ENCODE measurements at regions not wholly inside any gene's neighbourhood (a gene's known extent, or its start where the extent isn't known, plus 50 kb on each side); places are given as distances from the start of the nearest gene placed in this dataset.

DNA sequence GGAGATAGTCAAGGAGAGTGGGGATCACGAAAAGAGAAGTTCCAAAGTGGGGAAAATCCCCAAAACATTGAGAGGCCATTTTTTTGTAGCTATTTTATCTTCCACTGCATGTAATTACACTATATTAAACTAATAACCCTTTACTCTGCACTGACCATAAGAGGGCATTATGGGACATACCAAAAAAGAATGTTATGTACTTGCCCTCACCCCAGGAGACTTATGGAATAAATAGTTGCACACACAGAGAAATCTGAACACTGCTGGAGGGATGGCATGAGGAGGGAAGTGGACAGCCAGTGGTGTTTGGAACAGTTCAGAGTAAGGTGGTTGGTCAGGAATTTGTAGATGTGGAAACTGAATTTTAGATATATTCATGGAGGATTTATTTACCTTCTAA, 422.9 kb downstream of the SNAPC1 start:
- no peak for DNase-seq
- Mint-ChIP-seq H3K4me3 (no peak overlapping the region), H3K9me3 (no peaks in the 10 kb centered on the region), H3K4me1 (peaks cover under 1% of the 10 kb centered on the region), H3K27ac (no peak overlapping the region), H3K36me3 (ENCODE audit: low read depth) (no peaks in the 10 kb centered on the region), H3K27me3 (ENCODE audit: low read depth, poor library complexity) (peaks cover 2% of the 10 kb centered on the region)
- TF ChIP-seq, protein P1, sequence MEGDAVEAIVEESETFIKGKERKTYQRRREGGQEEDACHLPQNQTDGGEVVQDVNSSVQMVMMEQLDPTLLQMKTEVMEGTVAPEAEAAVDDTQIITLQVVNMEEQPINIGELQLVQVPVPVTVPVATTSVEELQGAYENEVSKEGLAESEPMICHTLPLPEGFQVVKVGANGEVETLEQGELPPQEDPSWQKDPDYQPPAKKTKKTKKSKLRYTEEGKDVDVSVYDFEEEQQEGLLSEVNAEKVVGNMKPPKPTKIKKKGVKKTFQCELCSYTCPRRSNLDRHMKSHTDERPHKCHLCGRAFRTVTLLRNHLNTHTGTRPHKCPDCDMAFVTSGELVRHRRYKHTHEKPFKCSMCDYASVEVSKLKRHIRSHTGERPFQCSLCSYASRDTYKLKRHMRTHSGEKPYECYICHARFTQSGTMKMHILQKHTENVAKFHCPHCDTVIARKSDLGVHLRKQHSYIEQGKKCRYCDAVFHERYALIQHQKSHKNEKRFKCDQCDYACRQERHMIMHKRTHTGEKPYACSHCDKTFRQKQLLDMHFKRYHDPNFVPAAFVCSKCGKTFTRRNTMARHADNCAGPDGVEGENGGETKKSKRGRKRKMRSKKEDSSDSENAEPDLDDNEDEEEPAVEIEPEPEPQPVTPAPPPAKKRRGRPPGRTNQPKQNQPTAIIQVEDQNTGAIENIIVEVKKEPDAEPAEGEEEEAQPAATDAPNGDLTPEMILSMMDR (IDR thresholded peaks at IDR 0.05): no peak

DNA sequence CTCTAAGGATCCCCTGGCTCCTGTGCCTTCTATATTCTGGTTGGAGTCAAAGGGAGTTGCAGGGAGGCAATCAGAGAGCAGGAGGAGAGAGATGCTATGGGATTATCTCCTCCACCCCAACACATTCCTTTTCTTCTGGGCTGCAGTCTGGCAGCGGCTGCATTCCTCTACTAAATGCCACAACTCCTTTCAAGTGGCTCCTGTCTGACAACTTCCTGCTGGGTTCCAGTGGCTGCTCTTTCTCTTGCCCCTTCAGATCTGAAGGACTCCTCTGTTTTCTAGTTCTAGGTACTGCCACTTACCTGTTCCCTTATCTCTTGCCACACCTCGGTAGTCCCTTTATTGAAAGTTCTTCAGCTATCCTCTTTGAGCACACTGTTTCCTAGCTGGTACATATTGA, 425.0 kb downstream of the SNAPC1 start:
- Mint-ChIP-seq H3K4me1 (no peaks in the 10 kb centered on the region), H3K36me3 (ENCODE audit: low read depth) (no peaks in the 10 kb centered on the region), H3K9me3 (no peaks in the 10 kb centered on the region), H3K27ac (no peak overlapping the region), H3K27me3 (ENCODE audit: low read depth, poor library complexity) (peaks cover 2% of the 10 kb centered on the region), H3K4me3 (no peak overlapping the region)
- DNase-seq: no peak
- TF ChIP-seq, protein P1 (IDR thresholded peaks at IDR 0.05): no peak

DNA sequence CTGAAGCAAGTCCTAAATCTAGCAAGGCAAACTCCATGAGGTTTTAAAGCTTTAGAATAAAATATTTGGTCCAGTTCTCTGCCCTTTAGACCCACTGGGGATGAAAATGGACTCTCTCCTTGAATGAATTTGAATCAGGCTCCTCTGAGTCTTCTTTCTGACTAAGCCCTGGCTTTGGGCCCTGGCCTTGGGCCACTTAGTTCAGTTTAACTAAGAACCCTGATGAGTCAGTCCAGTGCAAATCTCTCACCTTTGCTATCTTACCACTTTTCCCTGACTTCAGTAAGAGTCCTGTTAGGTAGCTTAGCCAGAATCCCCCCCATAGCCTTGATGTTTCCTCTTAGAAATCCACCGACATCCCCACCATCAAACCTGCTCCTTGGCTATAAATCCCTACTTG, 427.5 kb downstream of the SNAPC1 start:
- Mint-ChIP-seq H3K27ac (no peak overlapping the region), H3K36me3 (ENCODE audit: low read depth) (no peaks in the 10 kb centered on the region), H3K9me3 (peaks cover 6% of the 10 kb centered on the region), H3K27me3 (ENCODE audit: low read depth, poor library complexity) (peaks cover 2% of the 10 kb centered on the region), H3K4me1 (no peaks in the 10 kb centered on the region), H3K4me3 (no peak overlapping the region)
- TF ChIP-seq, protein P1 (IDR thresholded peaks at IDR 0.05): no peak
- no peak for DNase-seq

DNA sequence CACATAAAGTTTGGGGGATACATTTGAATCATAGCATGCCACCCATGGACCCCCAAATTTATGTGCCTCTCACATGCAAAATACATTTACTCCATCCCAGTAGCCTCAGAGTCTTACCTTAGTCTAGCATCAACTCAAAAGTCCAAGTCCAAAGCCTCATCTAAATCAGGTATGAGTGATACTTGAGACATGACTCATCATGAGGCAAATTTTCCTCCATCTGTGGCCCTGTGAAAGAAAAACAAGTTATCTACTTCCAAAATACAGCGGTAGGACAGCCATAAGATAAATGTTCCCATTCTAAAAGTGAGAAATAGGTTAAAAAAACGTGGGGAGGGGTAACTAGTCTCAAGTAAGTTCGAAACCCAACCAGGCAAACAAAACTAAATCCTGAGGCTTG, 444.2 kb downstream of the SNAPC1 start:
- Mint-ChIP-seq H3K27me3 (ENCODE audit: low read depth, poor library complexity) (peaks cover 4% of the 10 kb centered on the region), H3K4me1 (no peaks in the 10 kb centered on the region), H3K4me3 (no peak overlapping the region), H3K36me3 (ENCODE audit: low read depth) (peaks cover 9% of the 10 kb centered on the region), H3K27ac (no peak overlapping the region), H3K9me3 (peaks cover 42% of the 10 kb centered on the region)
- no peak for DNase-seq
- TF ChIP-seq, protein P1 (IDR thresholded peaks at IDR 0.05): no peak

DNA sequence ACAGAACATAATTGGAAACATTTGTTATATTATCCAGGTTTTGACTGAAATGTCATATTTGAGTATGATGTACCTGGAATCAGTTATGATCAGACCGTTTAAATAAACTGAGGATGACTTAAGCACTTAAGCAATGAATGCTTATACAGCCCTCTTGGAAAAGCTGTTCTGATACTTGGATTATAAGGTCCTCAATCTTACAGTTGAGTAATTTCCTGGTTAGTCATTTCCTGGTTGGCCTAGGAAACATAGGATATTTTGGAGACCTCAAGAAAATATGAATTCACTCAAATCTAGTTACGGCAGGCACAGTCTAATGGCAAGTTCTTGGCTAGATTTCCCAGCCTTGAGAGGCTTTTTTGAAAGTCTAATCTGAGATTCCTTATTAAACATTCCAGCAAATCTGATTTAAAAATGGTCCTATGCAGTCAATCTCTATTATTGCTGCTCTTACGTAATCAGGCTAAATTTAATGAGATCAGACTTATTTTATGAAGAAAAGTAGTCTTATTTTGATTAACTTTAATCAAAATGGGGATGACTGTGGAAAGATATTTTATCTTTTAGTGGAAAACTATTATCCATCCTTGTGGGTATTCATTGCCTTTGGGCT, 447.2 kb downstream of the SNAPC1 start:
- H3K27me3 Mint-ChIP-seq (ENCODE audit: low read depth, poor library complexity): peaks cover 4% of the 10 kb centered on the region
- peaks cover 9% of the 10 kb centered on the region for H3K36me3 Mint-ChIP-seq (ENCODE audit: low read depth)
- DNase-seq: no peak
- TF ChIP-seq, protein P1 (IDR thresholded peaks at IDR 0.05): no peak
- no peak overlapping the region for H3K27ac Mint-ChIP-seq
- H3K9me3 Mint-ChIP-seq: peaks cover 27% of the 10 kb centered on the region
- H3K4me3 Mint-ChIP-seq: no peak overlapping the region
- no peaks in the 10 kb centered on the region for H3K4me1 Mint-ChIP-seq

DNA sequence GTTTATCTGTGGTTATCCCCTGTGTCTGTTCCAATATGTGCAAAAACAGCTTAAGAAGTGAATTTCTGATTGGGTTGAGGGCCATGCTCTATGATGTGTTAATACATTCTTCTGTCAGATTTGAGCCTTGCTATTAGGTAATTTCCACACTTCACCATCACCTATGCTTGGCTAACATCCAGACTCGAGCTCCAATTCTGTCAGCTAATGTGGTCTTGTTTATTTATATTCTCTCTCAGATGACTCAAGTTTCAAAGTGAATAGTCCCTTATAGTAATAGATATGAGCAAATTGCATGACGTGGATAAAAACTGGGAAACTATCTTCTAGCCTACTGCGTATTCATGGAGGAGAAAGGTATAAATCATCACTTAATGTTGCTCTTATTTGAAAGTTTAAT, 451.3 kb downstream of the SNAPC1 start:
- Mint-ChIP-seq H3K4me1 (no peaks in the 10 kb centered on the region), H3K27ac (no peak overlapping the region), H3K36me3 (ENCODE audit: low read depth) (no peaks in the 10 kb centered on the region)

More for the DNA sequence above, 451.3 kb downstream of the SNAPC1 start:
- no peak overlapping the region for H3K4me3 Mint-ChIP-seq
- no peak for DNase-seq
- no peaks in the 10 kb centered on the region for H3K9me3 Mint-ChIP-seq
- TF ChIP-seq, protein P1 (IDR thresholded peaks at IDR 0.05): no peak
- peaks cover 4% of the 10 kb centered on the region for H3K27me3 Mint-ChIP-seq (ENCODE audit: low read depth, poor library complexity)
